Amygdala (tissue), 56 donors: ENCODE measurements at regions not wholly inside any gene's neighbourhood (a gene's known extent, or its start where the extent isn't known, plus 50 kb on each side); places are given as distances from the start of the nearest gene placed in this dataset.

ENCODE experiments used
- DNase-seq, 56 donors: peaks; one replicate each; lab custom pipeline; 2025; lab: John Stamatoyannopoulos, UW

- no peak for DNase-seq
Measured at GRCh38 chr12:114986849-114987248, 302.9 kb upstream of the TBX3 start.

- DNase-seq, result no peak
Measured at GRCh38 chr12:114986178-114986714, 302.3 kb upstream of the TBX3 start.

- DNase-seq, result no peak
Measured at GRCh38 chr12:114984634-114985061, 300.7 kb upstream of the TBX3 start.

- no peak for DNase-seq
Measured at GRCh38 chr12:114982760-114983159, 298.8 kb upstream of the TBX3 start.

GRCh38 chr12:114981036-114981435, 297.1 kb upstream of the TBX3 start:
- DNase-seq, result no peak

GRCh38 chr12:114976959-114977358, 293.0 kb upstream of the TBX3 start:
- DNase-seq, result no peak

GRCh38 chr12:114976372-114976771, 292.4 kb upstream of the TBX3 start:
- DNase-seq, result no peak

- DNase-seq, result no peak
Measured at GRCh38 chr12:114975640-114976310, 291.8 kb upstream of the TBX3 start.

- no peak for DNase-seq
Measured at GRCh38 chr12:114974826-114975639, 291.1 kb upstream of the TBX3 start.

- no peak for DNase-seq
Measured at GRCh38 chr12:114974333-114974732, 290.4 kb upstream of the TBX3 start.

GRCh38 chr12:114968727-114969126, 284.8 kb upstream of the TBX3 start:
- no peak for DNase-seq

- DNase-seq, result no peak
Measured at GRCh38 chr12:114967151-114967550, 283.2 kb upstream of the TBX3 start.

- no peak for DNase-seq
Measured at GRCh38 chr12:114964841-114965240, 280.9 kb upstream of the TBX3 start.

- DNase-seq, result no peak
Measured at GRCh38 chr12:114963846-114964245, 279.9 kb upstream of the TBX3 start.

- DNase-seq, result no peak
Measured at GRCh38 chr12:114961491-114961890, 277.5 kb upstream of the TBX3 start.

GRCh38 chr12:114958538-114958937, 274.6 kb upstream of the TBX3 start:
- DNase-seq, result no peak

GRCh38 chr12:114957225-114957624, 273.2 kb upstream of the TBX3 start:
- DNase-seq, result no peak

GRCh38 chr12:114955414-114956014, 271.5 kb upstream of the TBX3 start:
- no peak for DNase-seq

GRCh38 chr12:114954511-114955055, 270.6 kb upstream of the TBX3 start:
- DNase-seq, result no peak

- DNase-seq, result no peak
Measured at GRCh38 chr12:114952573-114953271, 268.7 kb upstream of the TBX3 start.
